Kidney tubule cell (primary cell): ENCODE measurements at regions not wholly inside any gene's neighbourhood (a gene's known extent, or its start where the extent isn't known, plus 50 kb on each side); places are given as distances from the start of the nearest gene placed in this dataset.
"Not testable (repeated sequence)": the region's sequence is repeated elsewhere in the genome, so short reads cannot be mapped to it uniquely, and the experiment has no call there.

Experiments
- DNase-seq: peaks from one replicate; pipeline ENCODE4 v3.0.0-alpha.2; 2018; ENCODE audit warnings: low spot score

GRCh38 chr19:30865511-30865910, 483.7 kb downstream of the TSHZ3 start:
- DNase-seq = no peak

- no peak for DNase-seq
These were observed 484.6 kb downstream of the TSHZ3 start for GRCh38 chr19:30864391-30865215.

GRCh38 chr19:30862876-30863275, 486.4 kb downstream of the TSHZ3 start:
- no peak for DNase-seq

DNA sequence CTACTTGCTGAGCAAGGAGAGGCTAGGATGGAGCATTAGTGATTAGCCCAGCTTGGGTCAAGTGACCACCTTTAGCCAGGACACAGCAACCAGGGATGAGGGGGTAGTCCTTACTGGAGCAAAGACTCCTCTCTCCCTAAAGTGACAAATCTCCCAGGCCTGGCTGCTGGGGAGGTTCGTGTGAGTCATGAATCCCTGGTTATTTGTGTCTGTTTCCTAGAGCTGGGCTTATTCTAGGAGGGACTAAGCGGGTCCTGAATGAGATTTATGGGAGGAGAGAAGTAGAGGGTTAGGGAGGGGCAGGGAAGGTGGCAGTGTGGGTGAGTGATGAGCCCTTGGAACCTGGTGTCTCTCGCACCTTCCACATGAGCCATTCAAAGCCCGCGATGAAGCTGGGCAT, 487.3 kb downstream of the TSHZ3 start:
- no peak for DNase-seq

DNA sequence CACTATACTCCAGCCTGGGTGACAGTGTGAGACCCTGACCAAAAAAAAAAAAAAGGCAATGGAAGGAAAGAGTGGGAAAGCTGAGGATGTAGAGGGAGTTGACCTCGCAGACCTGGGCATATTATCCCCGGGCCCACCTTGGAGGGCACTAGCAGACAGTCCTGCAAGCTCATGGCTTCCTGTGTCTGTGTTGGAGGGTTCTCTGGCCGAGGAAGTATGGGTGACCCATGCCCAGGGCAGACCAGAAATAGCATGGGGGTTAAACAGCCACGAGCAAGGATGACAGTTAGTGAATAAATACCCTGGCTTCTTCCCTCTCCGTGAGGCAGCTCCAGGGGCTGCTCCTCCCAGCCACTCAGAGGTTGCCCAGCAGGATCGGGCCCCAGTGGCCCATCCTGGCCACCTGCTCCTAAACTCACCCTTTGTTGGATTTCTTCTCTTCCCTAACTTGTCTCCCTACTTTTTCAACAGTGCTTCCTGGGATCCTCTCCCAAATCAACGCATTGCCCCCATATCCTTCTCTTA, 485.8 kb downstream of the ZNF536 start:
- no peak for DNase-seq

GRCh38 chr19:30857388-30857787, 485.2 kb downstream of the ZNF536 start:
- DNase-seq = no peak

GRCh38 chr19:30856786-30857185, 484.6 kb downstream of the ZNF536 start:
- DNase-seq = no peak

DNA sequence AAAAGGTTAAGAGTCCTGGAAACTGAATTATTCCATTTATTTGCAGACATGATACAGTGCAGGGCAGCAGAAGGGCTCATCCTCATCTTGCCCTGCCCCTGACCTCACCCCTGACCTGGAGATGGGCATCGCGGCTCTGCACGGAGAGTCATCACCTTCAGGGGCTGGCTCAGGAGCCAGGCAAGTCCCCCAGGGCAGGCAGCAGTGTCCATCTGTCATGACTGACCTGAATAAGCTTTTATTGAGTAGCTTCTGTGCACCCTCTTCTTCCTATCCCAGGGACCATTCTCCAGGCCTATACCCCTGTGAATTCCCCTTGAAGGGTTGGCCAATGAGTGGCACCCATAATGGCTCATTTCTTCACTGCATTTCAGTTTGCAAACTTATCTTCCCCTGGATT, 484.2 kb downstream of the ZNF536 start:
- DNase-seq = no peak

DNA sequence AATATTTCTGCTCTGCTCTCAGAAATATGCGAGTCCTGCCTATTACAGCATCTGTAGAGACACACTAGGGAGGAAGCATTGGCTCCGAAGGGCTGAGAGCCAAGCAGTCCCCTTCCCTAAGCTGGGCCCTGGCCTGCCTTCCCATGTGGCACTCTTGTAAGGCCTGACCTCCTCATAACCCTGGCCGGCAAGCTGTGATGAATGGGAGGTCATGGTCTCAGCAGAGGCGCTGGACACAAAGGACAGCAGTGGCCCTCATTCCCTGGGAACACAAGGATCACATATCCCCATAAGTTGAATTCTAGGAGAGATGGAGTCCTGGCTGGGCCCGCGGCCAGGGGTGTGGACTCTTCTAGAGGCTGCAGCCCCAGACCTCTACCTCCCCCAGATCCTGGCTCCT, 483.3 kb downstream of the ZNF536 start:
- no peak for DNase-seq

DNA sequence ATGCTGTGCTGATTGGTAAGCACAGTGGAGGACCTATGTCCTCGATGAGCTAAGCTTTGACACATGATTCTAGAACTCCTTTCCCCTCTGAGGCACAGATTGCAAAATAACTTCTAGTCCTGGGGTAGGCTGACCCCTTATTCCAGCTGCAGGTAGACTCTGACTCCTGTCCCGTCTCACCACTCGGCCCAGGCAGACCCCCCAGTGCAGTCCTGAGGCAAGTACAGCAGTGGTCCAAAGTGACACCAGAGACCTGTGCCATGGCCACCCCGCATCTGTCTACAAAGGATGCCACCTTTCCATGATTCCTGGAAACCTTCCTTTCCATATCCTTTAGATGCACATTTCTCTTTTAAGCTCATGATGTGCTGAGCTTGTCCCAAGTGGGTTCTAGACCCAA, 482.5 kb downstream of the ZNF536 start:
- no peak for DNase-seq

DNA sequence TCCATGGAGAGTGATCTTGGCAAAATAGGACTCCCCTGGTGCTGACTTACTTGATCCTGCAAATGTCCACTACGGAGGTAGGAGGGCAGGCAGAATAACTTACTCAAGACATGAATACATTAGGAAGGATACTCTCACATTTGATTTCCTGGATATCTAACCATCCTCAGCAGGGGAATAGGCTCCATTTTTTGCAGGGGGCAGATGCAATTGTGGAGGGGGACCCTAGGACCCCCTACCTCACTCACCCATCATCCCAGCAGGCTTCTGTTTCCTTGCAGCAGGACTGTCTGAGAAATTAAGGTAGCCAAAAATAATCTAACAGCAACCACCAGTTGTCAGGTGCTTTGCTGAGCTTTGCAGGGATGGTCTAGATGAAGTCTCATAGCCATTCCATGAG, 482.0 kb downstream of the ZNF536 start:
- no peak for DNase-seq

DNA sequence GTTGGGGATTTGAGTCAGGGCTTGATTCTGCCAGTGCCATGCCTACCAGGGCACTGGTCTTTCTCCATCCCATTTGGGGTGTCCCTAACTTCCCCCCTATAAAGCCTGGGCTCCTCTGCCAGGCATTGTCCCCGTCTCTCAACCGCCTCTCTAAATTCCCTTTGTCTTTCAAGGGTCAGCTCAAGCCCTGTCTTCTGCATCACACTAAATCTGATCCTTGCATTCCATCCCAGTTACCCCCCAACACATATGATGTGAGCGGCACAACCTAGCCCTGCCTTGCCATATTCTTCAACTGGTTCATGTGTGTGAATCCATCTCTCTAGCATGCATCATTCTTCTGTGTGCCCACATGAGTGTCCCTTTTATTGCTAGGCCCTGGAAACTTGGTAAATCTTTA, 480.9 kb downstream of the ZNF536 start:
- no peak for DNase-seq

DNA sequence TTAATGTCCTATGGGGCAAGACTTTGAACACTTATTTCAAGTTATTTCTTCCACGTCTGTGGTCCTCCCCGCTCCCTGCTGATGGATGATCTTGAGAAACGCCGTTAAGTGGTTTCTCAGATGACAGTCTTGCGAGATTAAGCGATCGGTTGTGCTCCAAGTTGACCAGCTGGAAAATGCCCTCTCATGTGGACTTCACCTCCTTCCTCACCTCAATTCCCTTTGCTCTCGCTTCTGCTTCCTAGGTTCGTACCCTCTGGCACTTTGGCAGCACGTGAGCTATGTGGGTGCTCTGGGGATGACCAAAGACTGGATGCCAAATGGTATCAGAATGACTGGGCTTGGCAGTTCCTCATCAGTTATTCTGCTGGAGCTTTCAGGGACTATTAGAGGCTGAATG, 480.0 kb downstream of the ZNF536 start:
- DNase-seq = no peak

- DNase-seq = no peak
These were observed 479.5 kb downstream of the ZNF536 start for GRCh38 chr19:30851646-30852045.

- no peak for DNase-seq
These were observed 476.6 kb downstream of the ZNF536 start for GRCh38 chr19:30848636-30849425.

DNA sequence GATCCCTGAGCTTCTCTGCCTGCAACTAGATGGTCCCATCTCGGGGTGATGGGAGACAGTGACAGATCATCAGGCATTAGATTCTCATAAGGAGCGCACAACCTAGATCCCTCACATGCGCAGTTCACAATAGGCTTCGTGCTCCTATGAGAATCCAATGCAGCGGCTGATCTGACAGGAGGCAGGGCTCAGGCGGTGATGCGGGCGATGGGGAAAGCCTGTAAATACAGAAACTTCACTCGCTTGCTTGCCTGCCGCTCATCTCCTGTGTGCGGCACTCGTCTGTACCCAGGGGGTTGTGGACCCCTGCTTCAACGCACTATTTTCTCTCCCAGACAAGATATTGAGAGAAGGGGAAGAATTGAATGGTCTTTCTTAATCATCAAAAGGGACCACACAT, 473.9 kb downstream of the ZNF536 start:
- no peak for DNase-seq

DNA sequence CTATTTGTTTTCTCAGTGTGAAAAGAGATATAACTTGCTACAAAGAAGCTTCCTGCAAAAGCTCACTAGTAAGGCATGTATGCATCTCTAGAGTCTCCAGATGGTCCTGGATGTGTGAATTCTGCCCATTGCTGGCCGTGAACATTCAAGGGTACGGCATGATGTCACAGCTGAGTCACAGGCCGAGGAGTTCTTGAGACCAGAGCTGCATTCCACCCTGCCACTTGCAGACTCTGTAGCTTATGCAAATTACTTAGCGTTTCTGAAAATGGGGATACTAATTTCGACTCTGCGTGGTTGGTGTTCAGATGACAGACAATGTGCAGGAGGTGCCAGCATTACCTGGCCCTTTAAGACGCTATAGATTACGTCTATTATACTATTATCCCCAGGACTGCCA, 470.7 kb downstream of the ZNF536 start:
- DNase-seq = no peak

DNA sequence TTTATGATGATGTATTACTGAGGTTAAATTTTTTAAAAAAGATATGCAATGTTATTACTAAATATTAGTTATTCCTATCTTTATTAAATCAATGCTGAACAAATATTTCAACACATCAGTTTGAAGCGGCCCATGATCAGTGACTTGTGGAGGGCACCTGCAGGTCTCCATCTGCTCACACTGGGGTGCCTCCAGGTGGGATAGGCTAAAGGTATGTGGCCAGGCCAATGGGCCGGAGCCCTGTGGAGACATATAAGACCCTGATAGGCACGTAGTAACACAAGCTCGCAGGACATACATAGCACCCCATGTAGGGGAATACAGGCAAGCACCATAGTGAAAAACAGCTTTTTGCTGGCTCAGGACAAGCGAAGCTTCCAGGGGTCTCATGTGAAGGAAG, 469.8 kb downstream of the ZNF536 start:
- DNase-seq = no peak

- DNase-seq = no peak
These were observed 458.7 kb downstream of the ZNF536 start for GRCh38 chr19:30830875-30831274.

GRCh38 chr19:30825505-30825904, 453.3 kb downstream of the ZNF536 start:
- not testable (repeated sequence) for DNase-seq

- DNase-seq = no peak
These were observed 452.6 kb downstream of the ZNF536 start for GRCh38 chr19:30824809-30825208.

GRCh38 chr19:30817965-30818567, 445.9 kb downstream of the ZNF536 start:
- DNase-seq = no peak

GRCh38 chr19:30817197-30817596, 445.0 kb downstream of the ZNF536 start:
- DNase-seq = no peak
